ENCODE measurements at regions not wholly inside any gene's neighbourhood (a gene's known extent, or its start where the extent isn't known, plus 50 kb on each side); places are given as distances from the start of the nearest gene placed in this dataset.

DNA sequence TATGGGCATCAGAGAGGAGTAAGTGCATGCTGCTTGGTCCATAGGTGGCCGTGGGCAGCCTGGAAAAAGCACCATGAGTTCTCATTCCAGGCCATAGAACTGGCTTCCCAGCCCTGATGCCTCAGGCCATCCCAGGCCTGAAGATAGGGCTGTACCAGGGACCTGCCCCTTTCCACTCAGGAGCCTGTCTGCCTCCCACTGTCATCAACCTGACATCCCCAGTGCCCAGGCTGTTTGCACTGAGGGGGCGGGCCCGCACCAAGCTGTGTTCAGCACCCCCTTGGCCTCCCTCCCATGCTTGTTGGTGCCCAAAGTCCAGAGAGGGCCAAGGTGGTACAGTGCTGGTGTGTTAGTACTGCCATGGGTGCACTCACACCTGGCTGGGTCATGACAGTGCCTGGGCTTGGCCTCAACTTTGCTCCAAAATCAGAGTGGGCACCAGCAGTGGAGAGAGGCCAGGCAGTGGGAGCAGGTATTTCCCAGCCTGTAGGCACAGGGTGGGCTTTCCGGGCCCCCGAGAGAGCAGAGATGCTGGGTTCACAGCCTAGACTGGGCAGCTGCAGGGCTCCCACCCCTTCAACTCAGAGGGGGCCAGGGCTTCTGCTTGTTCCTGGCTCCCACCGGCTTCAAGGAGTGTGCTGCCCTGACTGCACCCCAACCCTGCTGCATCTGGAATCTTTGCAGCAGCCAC is 556.1 kb downstream of the SI start:
- no peaks in the 10 kb centered on the region for H3K27me3 ChIP-seq (ENCODE audit: low read depth)
- intact Hi-C loops (cut with DNase I): no loop called here
- peak; percentile 24 to 35 for ATAC-seq
- peaks cover 10% of the 10 kb centered on the region for H3K9me3 ChIP-seq
- H3K27ac ChIP-seq: no peak overlapping the region
- no peaks in the 10 kb centered on the region for H3K4me1 ChIP-seq
- TF ChIP-seq, protein P1, sequence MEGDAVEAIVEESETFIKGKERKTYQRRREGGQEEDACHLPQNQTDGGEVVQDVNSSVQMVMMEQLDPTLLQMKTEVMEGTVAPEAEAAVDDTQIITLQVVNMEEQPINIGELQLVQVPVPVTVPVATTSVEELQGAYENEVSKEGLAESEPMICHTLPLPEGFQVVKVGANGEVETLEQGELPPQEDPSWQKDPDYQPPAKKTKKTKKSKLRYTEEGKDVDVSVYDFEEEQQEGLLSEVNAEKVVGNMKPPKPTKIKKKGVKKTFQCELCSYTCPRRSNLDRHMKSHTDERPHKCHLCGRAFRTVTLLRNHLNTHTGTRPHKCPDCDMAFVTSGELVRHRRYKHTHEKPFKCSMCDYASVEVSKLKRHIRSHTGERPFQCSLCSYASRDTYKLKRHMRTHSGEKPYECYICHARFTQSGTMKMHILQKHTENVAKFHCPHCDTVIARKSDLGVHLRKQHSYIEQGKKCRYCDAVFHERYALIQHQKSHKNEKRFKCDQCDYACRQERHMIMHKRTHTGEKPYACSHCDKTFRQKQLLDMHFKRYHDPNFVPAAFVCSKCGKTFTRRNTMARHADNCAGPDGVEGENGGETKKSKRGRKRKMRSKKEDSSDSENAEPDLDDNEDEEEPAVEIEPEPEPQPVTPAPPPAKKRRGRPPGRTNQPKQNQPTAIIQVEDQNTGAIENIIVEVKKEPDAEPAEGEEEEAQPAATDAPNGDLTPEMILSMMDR (IDR thresholded peaks at IDR 0.05): no peak
- H3K36me3 ChIP-seq: no peaks in the 10 kb centered on the region
- no peak overlapping the region for H3K4me3 ChIP-seq
- no peak for DNase-seq

- no peaks in the 10 kb centered on the region for H3K4me1 ChIP-seq
- ATAC-seq (peak in 1 of 2 donors; percentile 20), DNase-seq (no peak)
- no peak overlapping the region for H3K4me3 ChIP-seq
- no peak overlapping the region for H3K27ac ChIP-seq
- no peaks in the 10 kb centered on the region for H3K27me3 ChIP-seq (ENCODE audit: low read depth)
- peaks cover 10% of the 10 kb centered on the region for H3K9me3 ChIP-seq
- TF ChIP-seq, protein P1 (IDR thresholded peaks at IDR 0.05): no peak
- H3K36me3 ChIP-seq: no peaks in the 10 kb centered on the region
- intact Hi-C loops (cut with DNase I): no loop called here
These were observed 556.7 kb downstream of the SI start for GRCh38 chr3:164521644-164522043.

- TF ChIP-seq, protein P1 (IDR thresholded peaks at IDR 0.05): no peak
These were observed 557.2 kb downstream of the SI start for GRCh38 chr3:164521139-164521538.

GRCh38 chr3:164515256-164515655 is 563.0 kb downstream of the SI start:
- Histone ChIP-seq H3K9me3 (peaks cover 10% of the 10 kb centered on the region), H3K4me3 (no peak overlapping the region), H3K36me3 (no peaks in the 10 kb centered on the region), H3K27me3 (ENCODE audit: low read depth) (no peaks in the 10 kb centered on the region), H3K27ac (no peak overlapping the region), H3K4me1 (no peaks in the 10 kb centered on the region)
- ATAC-seq (peak in 1 of 2 donors; percentile 38), DNase-seq (no peak)
- intact Hi-C loops (cut with DNase I): no loop called here
- TF ChIP-seq, protein P1 (IDR thresholded peaks at IDR 0.05): no peak

More at GRCh38 chr3:164521139-164521538, 557.2 kb downstream of the SI start:
- Histone ChIP-seq H3K27me3 (ENCODE audit: low read depth) (no peaks in the 10 kb centered on the region), H3K36me3 (no peaks in the 10 kb centered on the region), H3K4me1 (no peaks in the 10 kb centered on the region), H3K27ac (no peak overlapping the region), H3K9me3 (peaks cover 10% of the 10 kb centered on the region), H3K4me3 (no peak overlapping the region)
- ATAC-seq: peak in 1 of 2 donors; percentile 21
- no peak for DNase-seq
- intact Hi-C loops (cut with DNase I): no loop called here

DNA sequence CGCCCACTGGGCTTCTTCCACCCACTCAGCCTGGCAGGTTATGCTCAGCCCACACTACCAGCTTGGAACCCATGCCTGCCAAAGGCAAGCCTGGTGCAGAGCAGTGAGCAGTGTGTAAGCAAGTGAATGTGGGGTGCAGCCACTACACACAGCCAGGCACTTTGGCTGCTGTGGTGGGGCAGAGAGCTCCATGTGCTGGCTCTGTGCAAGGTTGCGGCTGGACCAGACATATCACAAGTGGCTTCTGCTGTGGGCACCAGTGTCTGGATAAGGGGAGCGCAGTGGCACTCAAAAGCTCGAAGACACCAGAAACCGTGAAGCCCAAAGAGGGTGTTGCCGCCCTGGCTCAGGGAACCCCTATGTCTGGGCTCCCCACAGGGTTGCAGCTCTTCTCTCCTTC is 563.7 kb downstream of the SI start:
- no peaks in the 10 kb centered on the region for H3K4me1 ChIP-seq
- TF ChIP-seq, protein P1 (IDR thresholded peaks at IDR 0.05): no peak
- H3K9me3 ChIP-seq: peaks cover 8% of the 10 kb centered on the region
- ATAC-seq (peak in 1 of 2 donors; percentile 30), DNase-seq (no peak)
- H3K27ac ChIP-seq: no peak overlapping the region
- intact Hi-C loops (cut with DNase I): no loop called here
- H3K4me3 ChIP-seq: no peak overlapping the region
- H3K27me3 ChIP-seq (ENCODE audit: low read depth): no peaks in the 10 kb centered on the region
- H3K36me3 ChIP-seq: no peaks in the 10 kb centered on the region

Measured in lower lobe of right lung (tissue), 2 donors.